ENCODE measurements at regions not wholly inside any gene's neighbourhood (a gene's known extent, or its start where the extent isn't known, plus 50 kb on each side); places are given as distances from the start of the nearest gene placed in this dataset.
"Not testable (repeated sequence)": the region's sequence is repeated elsewhere in the genome, so short reads cannot be mapped to it uniquely, and the experiment has no call there.

- no peak overlapping the region for H3K9ac ChIP-seq (ENCODE audit: low read depth, low read length)
- peaks cover 11% of the 10 kb centered on the region for H3K4me1 ChIP-seq (ENCODE audit: insufficient read depth, low read length)
- H3K36me3 ChIP-seq (ENCODE audit: insufficient read depth, low read length) = peaks cover 3% of the 10 kb centered on the region
- no peaks in the 10 kb centered on the region for H3K9me3 ChIP-seq (ENCODE audit: control insufficient read depth, insufficient read depth, low read length)
These were observed 123.4 kb upstream of the SOD1 start for GRCh38 chr21:31536138-31536537.

GRCh38 chr21:31531967-31532366 lies 127.5 kb upstream of the SOD1 start:
- H3K9ac ChIP-seq (ENCODE audit: low read depth, low read length) = no peak overlapping the region
- H3K36me3 ChIP-seq (ENCODE audit: insufficient read depth, low read length) = peaks cover 1% of the 10 kb centered on the region
- no peaks in the 10 kb centered on the region for H3K9me3 ChIP-seq (ENCODE audit: control insufficient read depth, insufficient read depth, low read length)
- peaks cover 30% of the 10 kb centered on the region for H3K4me1 ChIP-seq (ENCODE audit: insufficient read depth, low read length)

- Histone ChIP-seq H3K9ac (ENCODE audit: low read depth, low read length) (no peak overlapping the region), H3K9me3 (ENCODE audit: control insufficient read depth, insufficient read depth, low read length) (no peaks in the 10 kb centered on the region), H3K36me3 (ENCODE audit: insufficient read depth, low read length) (no peaks in the 10 kb centered on the region), H3K4me1 (ENCODE audit: insufficient read depth, low read length) (peaks cover 35% of the 10 kb centered on the region)
These were observed 128.4 kb upstream of the SOD1 start for GRCh38 chr21:31530897-31531705.

- H3K9ac ChIP-seq (ENCODE audit: low read depth, low read length) = no peak overlapping the region
- H3K36me3 ChIP-seq (ENCODE audit: insufficient read depth, low read length) = no peaks in the 10 kb centered on the region
- no peaks in the 10 kb centered on the region for H3K9me3 ChIP-seq (ENCODE audit: control insufficient read depth, insufficient read depth, low read length)
- peaks cover 37% of the 10 kb centered on the region for H3K4me1 ChIP-seq (ENCODE audit: insufficient read depth, low read length)
These were observed 129.1 kb upstream of the SOD1 start for GRCh38 chr21:31530364-31530763.

GRCh38 chr21:31529406-31529805 lies 130.1 kb upstream of the SOD1 start:
- Histone ChIP-seq H3K4me1 (ENCODE audit: insufficient read depth, low read length) (peaks cover 41% of the 10 kb centered on the region), H3K9me3 (ENCODE audit: control insufficient read depth, insufficient read depth, low read length) (no peaks in the 10 kb centered on the region), H3K36me3 (ENCODE audit: insufficient read depth, low read length) (no peaks in the 10 kb centered on the region), H3K9ac (ENCODE audit: low read depth, low read length) (no peak overlapping the region)

GRCh38 chr21:31526040-31526439 lies 133.5 kb upstream of the SOD1 start:
- H3K9me3 ChIP-seq (ENCODE audit: control insufficient read depth, insufficient read depth, low read length) = no peaks in the 10 kb centered on the region
- H3K36me3 ChIP-seq (ENCODE audit: insufficient read depth, low read length) = no peaks in the 10 kb centered on the region
- peaks cover 35% of the 10 kb centered on the region for H3K4me1 ChIP-seq (ENCODE audit: insufficient read depth, low read length)
- no peak overlapping the region for H3K9ac ChIP-seq (ENCODE audit: low read depth, low read length)

- Histone ChIP-seq H3K9ac (ENCODE audit: low read depth, low read length) (no peak overlapping the region), H3K9me3 (ENCODE audit: control insufficient read depth, insufficient read depth, low read length) (no peaks in the 10 kb centered on the region)
These were observed 135.4 kb upstream of the SOD1 start for GRCh38 chr21:31524140-31524539.

GRCh38 chr21:31521515-31521914 lies 138.0 kb upstream of the SOD1 start:
- H3K4me1 ChIP-seq (ENCODE audit: insufficient read depth, low read length) = peaks cover 21% of the 10 kb centered on the region
- H3K9me3 ChIP-seq (ENCODE audit: control insufficient read depth, insufficient read depth, low read length) = no peaks in the 10 kb centered on the region
- H3K36me3 ChIP-seq (ENCODE audit: insufficient read depth, low read length) = no peaks in the 10 kb centered on the region
- H3K9ac ChIP-seq (ENCODE audit: low read depth, low read length) = no peak overlapping the region

More at GRCh38 chr21:31524140-31524539, 135.4 kb upstream of the SOD1 start:
- no peaks in the 10 kb centered on the region for H3K36me3 ChIP-seq (ENCODE audit: insufficient read depth, low read length)
- peaks cover 25% of the 10 kb centered on the region for H3K4me1 ChIP-seq (ENCODE audit: insufficient read depth, low read length)

GRCh38 chr21:31520561-31521098 lies 138.9 kb upstream of the SOD1 start:
- H3K9ac ChIP-seq (ENCODE audit: low read depth, low read length) = no peak overlapping the region
- H3K4me1 ChIP-seq (ENCODE audit: insufficient read depth, low read length) = peaks cover 15% of the 10 kb centered on the region; the same call in 1 of the 2 replicates
- H3K9me3 ChIP-seq (ENCODE audit: control insufficient read depth, insufficient read depth, low read length) = no peaks in the 10 kb centered on the region
- no peaks in the 10 kb centered on the region for H3K36me3 ChIP-seq (ENCODE audit: insufficient read depth, low read length)

GRCh38 chr21:31518580-31518979 lies 140.9 kb upstream of the SOD1 start:
- H3K4me1 ChIP-seq (ENCODE audit: insufficient read depth, low read length) = peaks cover 20% of the 10 kb centered on the region; the same call in 1 of the 2 replicates
- H3K36me3 ChIP-seq (ENCODE audit: insufficient read depth, low read length) = no peaks in the 10 kb centered on the region
- H3K9ac ChIP-seq (ENCODE audit: low read depth, low read length) = no peak overlapping the region
- no peaks in the 10 kb centered on the region for H3K9me3 ChIP-seq (ENCODE audit: control insufficient read depth, insufficient read depth, low read length)

GRCh38 chr21:31517664-31518414 lies 141.7 kb upstream of the SOD1 start:
- Histone ChIP-seq H3K4me1 (ENCODE audit: insufficient read depth, low read length) (peaks cover 20% of the 10 kb centered on the region; the same call in 1 of the 2 replicates), H3K9me3 (ENCODE audit: control insufficient read depth, insufficient read depth, low read length) (no peaks in the 10 kb centered on the region), H3K9ac (ENCODE audit: low read depth, low read length) (no peak overlapping the region), H3K36me3 (ENCODE audit: insufficient read depth, low read length) (no peaks in the 10 kb centered on the region)

- no peaks in the 10 kb centered on the region for H3K36me3 ChIP-seq (ENCODE audit: insufficient read depth, low read length)
- H3K9ac ChIP-seq (ENCODE audit: low read depth, low read length) = no peak overlapping the region
- no peaks in the 10 kb centered on the region for H3K9me3 ChIP-seq (ENCODE audit: control insufficient read depth, insufficient read depth, low read length)
- H3K4me1 ChIP-seq (ENCODE audit: insufficient read depth, low read length) = peaks cover 15% of the 10 kb centered on the region; the same call in 1 of the 2 replicates
These were observed 144.2 kb upstream of the SOD1 start for GRCh38 chr21:31515253-31515652.

- peaks cover 20% of the 10 kb centered on the region; the same call in 1 of the 2 replicates for H3K4me1 ChIP-seq (ENCODE audit: insufficient read depth, low read length)
- H3K9ac ChIP-seq (ENCODE audit: low read depth, low read length) = no peak overlapping the region
- H3K36me3 ChIP-seq (ENCODE audit: insufficient read depth, low read length) = no peaks in the 10 kb centered on the region
- no peaks in the 10 kb centered on the region for H3K9me3 ChIP-seq (ENCODE audit: control insufficient read depth, insufficient read depth, low read length)
These were observed 144.9 kb upstream of the SOD1 start for GRCh38 chr21:31514598-31514997.

- H3K9me3 ChIP-seq (ENCODE audit: control insufficient read depth, insufficient read depth, low read length); H3K9ac ChIP-seq (ENCODE audit: low read depth, low read length); H3K36me3 ChIP-seq (ENCODE audit: insufficient read depth, low read length): not testable (repeated sequence)
- peaks cover 28% of the 10 kb centered on the region; the same call in 1 of the 2 replicates for H3K4me1 ChIP-seq (ENCODE audit: insufficient read depth, low read length)
These were observed 146.0 kb upstream of the SOD1 start for GRCh38 chr21:31513541-31513940.
